ENCODE measurements at regions not wholly inside any gene's neighbourhood (a gene's known extent, or its start where the extent isn't known, plus 50 kb on each side); places are given as distances from the start of the nearest gene placed in this dataset.
A peak's percentile ranks its signal among the peaks of the same experiment; 100 is the strongest.

DNA sequence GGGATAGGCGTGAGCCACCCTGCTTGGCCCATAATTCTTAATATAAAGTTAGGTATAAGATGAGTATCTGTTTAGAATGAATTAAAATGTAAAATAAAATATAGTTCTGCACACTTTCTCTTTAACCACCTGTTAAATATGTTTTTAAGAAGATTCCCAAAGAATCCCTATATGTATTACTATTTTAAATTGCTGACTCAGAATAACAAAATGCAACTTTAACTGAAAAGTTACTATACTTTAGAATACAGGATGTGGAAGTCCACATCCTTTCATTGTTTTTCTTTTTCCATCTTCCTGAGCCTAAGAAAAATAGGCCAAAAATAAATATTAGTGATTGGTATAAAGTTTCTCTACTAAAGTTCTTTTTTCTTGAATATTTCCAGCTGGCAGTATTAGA, 325.6 kb upstream of the EYS start:
- H3K27ac Mint-ChIP-seq: no peak overlapping the region
- H3K27me3 ChIP-seq (ENCODE audit: control insufficient read depth in 1 of 2, insufficient read depth in 2 of 2, low read length in 2 of 2): no peaks in the 10 kb centered on the region
- intact Hi-C loops (cut with DNase I, micrococcal nuclease): no loop called here
- H3K9me3 Mint-ChIP-seq: peaks cover 9% of the 10 kb centered on the region
- DNase-seq (no peak), ATAC-seq (ENCODE audit: poor library complexity) (no peak)
- no peaks in the 10 kb centered on the region for H3K4me1 Mint-ChIP-seq (ENCODE audit: low read depth)
- H3K4me3 ChIP-seq (ENCODE audit: low read length): no peak overlapping the region
- POLR2A ChIA-PET: no interaction called here
- no peak overlapping the region for H3K27ac ChIP-seq (ENCODE audit: low read depth in 1 of 2, low read length in 2 of 2)
- CTCF ChIA-PET: no interaction called here
- no peaks in the 10 kb centered on the region for H3K36me3 Mint-ChIP-seq (ENCODE audit: low read depth)
- H3K36me3 ChIP-seq (ENCODE audit: insufficient read depth, low read length): no peaks in the 10 kb centered on the region
- H3K4me1 ChIP-seq (ENCODE audit: insufficient read depth, low read length): no peaks in the 10 kb centered on the region
- H3K4me3 Mint-ChIP-seq: no peak overlapping the region
- TF ChIP-seq, protein P1, sequence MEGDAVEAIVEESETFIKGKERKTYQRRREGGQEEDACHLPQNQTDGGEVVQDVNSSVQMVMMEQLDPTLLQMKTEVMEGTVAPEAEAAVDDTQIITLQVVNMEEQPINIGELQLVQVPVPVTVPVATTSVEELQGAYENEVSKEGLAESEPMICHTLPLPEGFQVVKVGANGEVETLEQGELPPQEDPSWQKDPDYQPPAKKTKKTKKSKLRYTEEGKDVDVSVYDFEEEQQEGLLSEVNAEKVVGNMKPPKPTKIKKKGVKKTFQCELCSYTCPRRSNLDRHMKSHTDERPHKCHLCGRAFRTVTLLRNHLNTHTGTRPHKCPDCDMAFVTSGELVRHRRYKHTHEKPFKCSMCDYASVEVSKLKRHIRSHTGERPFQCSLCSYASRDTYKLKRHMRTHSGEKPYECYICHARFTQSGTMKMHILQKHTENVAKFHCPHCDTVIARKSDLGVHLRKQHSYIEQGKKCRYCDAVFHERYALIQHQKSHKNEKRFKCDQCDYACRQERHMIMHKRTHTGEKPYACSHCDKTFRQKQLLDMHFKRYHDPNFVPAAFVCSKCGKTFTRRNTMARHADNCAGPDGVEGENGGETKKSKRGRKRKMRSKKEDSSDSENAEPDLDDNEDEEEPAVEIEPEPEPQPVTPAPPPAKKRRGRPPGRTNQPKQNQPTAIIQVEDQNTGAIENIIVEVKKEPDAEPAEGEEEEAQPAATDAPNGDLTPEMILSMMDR (IDR thresholded peaks at IDR 0.05): no peak
- no peaks in the 10 kb centered on the region for H3K27me3 Mint-ChIP-seq
- peaks cover 0 to 18% of the 10 kb centered on the region in 2 experiments for H3K9me3 ChIP-seq (ENCODE audit: control insufficient read depth in 1 of 2, insufficient read depth in 1 of 2, low read length in 2 of 2)

DNA sequence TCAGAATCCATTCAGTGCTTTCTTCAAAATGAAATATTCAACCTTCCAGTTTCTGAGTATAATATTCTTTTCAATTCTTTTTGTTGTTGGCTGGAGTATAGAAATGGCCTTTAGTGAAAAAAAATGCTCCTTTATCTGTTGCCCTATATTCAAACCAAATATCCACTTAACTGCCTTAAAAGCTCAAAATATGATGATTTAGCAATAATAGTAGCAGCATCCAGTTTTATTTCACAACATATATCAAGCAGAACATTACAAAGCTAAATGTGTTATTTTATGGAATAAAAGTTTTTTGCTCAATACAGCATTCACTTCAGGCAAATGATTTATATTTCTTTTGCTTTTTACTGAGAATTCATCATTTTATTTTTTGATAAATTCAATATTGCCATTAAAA, 322.4 kb upstream of the EYS start:
- Histone ChIP-seq H3K36me3 (ENCODE audit: insufficient read depth, low read length) (no peaks in the 10 kb centered on the region), H3K27me3 (ENCODE audit: control insufficient read depth in 1 of 2, insufficient read depth in 2 of 2, low read length in 2 of 2) (no peaks in the 10 kb centered on the region), H3K27ac (ENCODE audit: low read depth in 1 of 2, low read length in 2 of 2) (no peak overlapping the region), H3K4me1 (ENCODE audit: insufficient read depth, low read length) (no peaks in the 10 kb centered on the region), H3K9me3 (ENCODE audit: control insufficient read depth in 1 of 2, insufficient read depth in 1 of 2, low read length in 2 of 2) (peaks cover 0 to 18% of the 10 kb centered on the region in 2 experiments), H3K4me3 (ENCODE audit: low read length) (no peak overlapping the region)
- H3K4me1 Mint-ChIP-seq (ENCODE audit: low read depth): no peaks in the 10 kb centered on the region
- H3K36me3 Mint-ChIP-seq (ENCODE audit: low read depth): no peaks in the 10 kb centered on the region
- H3K27me3 Mint-ChIP-seq: no peaks in the 10 kb centered on the region
- no peak overlapping the region for H3K27ac Mint-ChIP-seq
- TF ChIP-seq, protein P1 (IDR thresholded peaks at IDR 0.05): no peak
- H3K9me3 Mint-ChIP-seq: no peaks in the 10 kb centered on the region
- CTCF ChIA-PET: no interaction called here
- DNase-seq (no peak), ATAC-seq (ENCODE audit: poor library complexity) (no peak)
- H3K4me3 Mint-ChIP-seq: no peak overlapping the region
- POLR2A ChIA-PET: no interaction called here
- intact Hi-C loops (cut with DNase I, micrococcal nuclease): loop anchor here in 1 of 2 experiments (2.0 kb wide), 1 partner anchor 77 kb away; no protein-coding TSS in a partner anchor

DNA sequence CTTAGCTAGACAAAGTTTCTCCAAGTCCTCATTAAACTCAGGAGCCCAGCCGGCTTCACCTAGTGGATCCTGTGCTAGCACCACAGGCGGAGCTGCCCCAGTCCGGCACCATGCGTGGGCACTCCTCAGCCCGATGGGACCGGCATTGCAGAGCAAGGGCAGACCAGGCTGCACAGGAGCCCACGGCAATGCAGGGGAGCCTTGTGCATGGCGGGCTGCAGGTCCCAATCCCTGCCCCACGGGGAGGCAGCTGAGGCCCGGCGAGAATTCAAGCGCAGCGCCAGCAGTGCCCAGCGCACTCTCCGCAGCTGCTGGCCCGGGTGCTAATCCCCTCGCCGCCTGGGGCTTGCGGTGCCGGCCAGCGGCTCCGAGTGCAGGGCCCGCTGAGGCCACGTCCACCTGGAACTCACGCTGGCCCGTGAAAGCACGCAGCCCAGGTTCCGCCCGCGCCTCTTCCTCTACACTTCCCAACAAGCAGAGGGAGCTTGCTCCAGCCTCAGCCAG, 292.3 kb upstream of the EYS start:
- no peaks in the 10 kb centered on the region for H3K4me1 Mint-ChIP-seq (ENCODE audit: low read depth)
- H3K36me3 Mint-ChIP-seq (ENCODE audit: low read depth): no peaks in the 10 kb centered on the region
- CTCF ChIA-PET: no interaction called here
- no peaks in the 10 kb centered on the region for H3K27me3 Mint-ChIP-seq
- H3K27ac Mint-ChIP-seq: no peak overlapping the region
- Histone ChIP-seq H3K36me3 (ENCODE audit: insufficient read depth, low read length) (no peaks in the 10 kb centered on the region), H3K27ac (ENCODE audit: low read depth in 1 of 2, low read length in 2 of 2) (no peak overlapping the region), H3K27me3 (ENCODE audit: control insufficient read depth in 1 of 2, insufficient read depth in 2 of 2, low read length in 2 of 2) (no peaks in the 10 kb centered on the region), H3K9me3 (ENCODE audit: control insufficient read depth in 1 of 2, insufficient read depth in 1 of 2, low read length in 2 of 2) (peaks cover 0 to 15% of the 10 kb centered on the region in 2 experiments), H3K4me1 (ENCODE audit: insufficient read depth, low read length) (no peaks in the 10 kb centered on the region), H3K4me3 (ENCODE audit: low read length) (no peak overlapping the region)
- H3K9me3 Mint-ChIP-seq: peaks cover 15% of the 10 kb centered on the region
- TF ChIP-seq, protein P1 (IDR thresholded peaks at IDR 0.05): no peak
- ATAC-seq (ENCODE audit: poor library complexity) (no peak), DNase-seq (peak in 1 of 14 experiments; percentile 6)
- intact Hi-C loops (cut with DNase I, micrococcal nuclease): no loop called here
- POLR2A ChIA-PET: no interaction called here
- H3K4me3 Mint-ChIP-seq: no peak overlapping the region
